HG03469 (cell line): ENCODE measurements at regions not wholly inside any gene's neighbourhood (a gene's known extent, or its start where the extent isn't known, plus 50 kb on each side); places are given as distances from the start of the nearest gene placed in this dataset.

Source experiments
- ATAC-seq: cut with Tn5 transposase; IDR thresholded peaks from one replicate; pipeline ENCODE4 v1.9.1; 2021; ENCODE audit warnings: mild to moderate bottlenecking, moderate library complexity, moderate number of reproducible peaks; ENCODE audit not compliant: unreplicated experiment

- ATAC-seq, result no peak
Measured at GRCh38 chr5:167587772-167588437, 703.5 kb upstream of the WWC1 start.

GRCh38 chr5:167592114-167592513 lies 699.3 kb upstream of the WWC1 start:
- ATAC-seq, result no peak

DNA sequence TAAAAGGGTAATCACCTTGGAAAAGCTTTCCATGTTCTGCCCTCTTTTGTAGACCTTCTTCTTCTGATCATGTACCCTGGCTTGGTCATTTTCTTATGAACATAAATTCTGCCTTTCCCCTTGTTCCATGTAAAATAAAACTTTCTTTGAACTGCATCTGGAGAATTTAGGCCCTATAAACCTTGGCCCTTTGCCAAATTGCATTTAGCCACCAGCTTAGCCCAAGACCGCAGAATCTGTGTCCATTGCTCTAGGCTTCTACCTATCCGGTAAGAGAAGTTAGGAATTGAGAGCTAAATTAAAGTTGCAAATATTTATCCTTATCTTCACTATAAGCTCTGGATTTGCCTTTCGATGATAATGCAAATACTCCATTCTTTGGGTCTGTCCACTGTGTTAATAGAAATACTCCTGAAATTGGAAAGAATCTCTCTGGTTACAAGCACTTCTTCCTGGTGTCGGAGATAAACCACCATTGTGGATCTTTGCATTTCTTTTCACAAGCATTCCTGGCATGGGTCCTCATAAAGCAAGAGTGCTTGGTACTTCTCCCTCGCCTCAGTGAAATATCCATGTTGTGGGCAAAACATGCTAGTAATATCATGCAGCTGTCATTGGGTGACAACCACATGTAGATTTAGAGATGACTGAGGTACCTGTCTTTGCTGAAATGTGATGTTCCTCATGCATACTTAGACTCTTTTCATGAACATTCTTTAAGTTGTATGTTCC lies 698.0 kb upstream of the WWC1 start:
- ATAC-seq, result no peak

DNA sequence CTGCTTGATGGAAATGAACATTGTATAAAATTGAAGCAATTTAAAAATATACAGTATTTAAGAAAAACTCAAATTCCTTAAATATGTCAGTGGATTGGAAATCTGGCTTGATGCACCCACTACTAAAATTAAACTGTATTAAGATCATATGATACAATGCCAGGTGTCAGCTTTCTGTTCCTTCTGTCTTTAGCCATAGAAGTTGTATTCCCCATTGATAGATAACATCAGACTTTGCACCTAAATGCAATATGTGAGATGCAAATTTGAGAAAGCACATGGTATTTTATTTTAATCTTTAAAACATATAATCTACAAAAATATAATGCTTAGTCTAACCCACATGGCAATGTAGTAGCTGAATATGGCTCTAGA lies 697.4 kb upstream of the WWC1 start:
- ATAC-seq, result no peak

DNA sequence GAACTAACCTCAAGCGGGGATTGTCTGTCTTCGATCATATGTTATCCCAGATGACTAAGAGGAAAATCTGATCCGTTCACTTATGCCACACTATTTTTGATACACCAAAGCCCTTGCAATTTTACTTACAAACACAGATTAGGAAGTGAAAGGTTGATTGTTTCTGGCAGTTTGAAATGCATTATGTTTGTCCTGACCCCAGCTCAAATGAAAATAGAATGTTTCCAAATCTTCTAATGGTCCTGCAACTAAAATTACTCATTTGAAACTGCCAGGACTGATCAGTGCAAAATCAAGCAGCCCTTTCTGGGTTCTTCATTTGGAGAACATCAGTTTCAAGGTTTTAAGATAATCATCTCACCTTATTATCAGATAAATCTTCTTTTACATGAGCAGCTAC lies 696.7 kb upstream of the WWC1 start:
- ATAC-seq, result no peak

GRCh38 chr5:167595196-167595595 lies 696.2 kb upstream of the WWC1 start:
- ATAC-seq, result no peak

DNA sequence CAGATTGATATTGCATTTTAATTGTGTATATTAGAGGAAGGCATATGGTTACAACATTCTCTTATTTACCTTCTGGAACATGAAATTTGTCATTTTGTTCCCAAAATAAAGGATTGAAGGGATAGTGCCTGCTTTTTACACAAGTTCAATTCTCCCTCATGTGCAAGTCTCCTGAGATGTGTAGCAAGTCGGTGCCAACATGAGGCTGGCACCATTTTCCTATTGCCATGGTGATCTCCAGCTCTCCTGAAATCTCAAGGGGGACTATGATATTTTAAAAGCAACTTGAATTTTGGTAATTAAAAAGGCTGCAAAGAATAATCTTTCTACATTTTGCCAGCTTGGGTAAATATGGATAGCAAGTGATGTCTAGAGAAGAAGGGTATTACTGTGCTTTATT lies 693.3 kb upstream of the WWC1 start:
- ATAC-seq, result no peak

- ATAC-seq, result no peak
Measured at GRCh38 chr5:167602067-167602466, 689.4 kb upstream of the WWC1 start.

DNA sequence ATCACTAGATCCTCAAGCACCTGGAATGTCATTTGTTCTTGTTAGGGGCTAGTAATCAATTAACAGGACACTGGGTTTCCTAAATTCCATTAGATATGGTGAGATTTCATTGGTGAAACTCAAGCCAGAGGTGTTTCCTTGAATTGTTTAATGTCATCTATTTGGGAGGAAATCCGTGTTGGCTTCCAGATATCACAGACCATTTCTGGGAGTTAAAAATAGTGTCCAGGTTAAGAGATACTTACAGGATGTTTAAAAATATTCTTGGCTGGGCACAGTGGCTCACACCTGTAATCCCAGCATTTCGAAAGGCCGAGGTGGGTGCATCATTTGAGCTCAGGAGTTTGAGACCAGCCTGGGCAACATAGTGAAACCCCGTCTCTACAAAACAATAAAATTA lies 688.3 kb upstream of the WWC1 start:
- ATAC-seq, result no peak

- ATAC-seq, result no peak
Measured at GRCh38 chr5:167608390-167609272, 682.8 kb upstream of the WWC1 start.

DNA sequence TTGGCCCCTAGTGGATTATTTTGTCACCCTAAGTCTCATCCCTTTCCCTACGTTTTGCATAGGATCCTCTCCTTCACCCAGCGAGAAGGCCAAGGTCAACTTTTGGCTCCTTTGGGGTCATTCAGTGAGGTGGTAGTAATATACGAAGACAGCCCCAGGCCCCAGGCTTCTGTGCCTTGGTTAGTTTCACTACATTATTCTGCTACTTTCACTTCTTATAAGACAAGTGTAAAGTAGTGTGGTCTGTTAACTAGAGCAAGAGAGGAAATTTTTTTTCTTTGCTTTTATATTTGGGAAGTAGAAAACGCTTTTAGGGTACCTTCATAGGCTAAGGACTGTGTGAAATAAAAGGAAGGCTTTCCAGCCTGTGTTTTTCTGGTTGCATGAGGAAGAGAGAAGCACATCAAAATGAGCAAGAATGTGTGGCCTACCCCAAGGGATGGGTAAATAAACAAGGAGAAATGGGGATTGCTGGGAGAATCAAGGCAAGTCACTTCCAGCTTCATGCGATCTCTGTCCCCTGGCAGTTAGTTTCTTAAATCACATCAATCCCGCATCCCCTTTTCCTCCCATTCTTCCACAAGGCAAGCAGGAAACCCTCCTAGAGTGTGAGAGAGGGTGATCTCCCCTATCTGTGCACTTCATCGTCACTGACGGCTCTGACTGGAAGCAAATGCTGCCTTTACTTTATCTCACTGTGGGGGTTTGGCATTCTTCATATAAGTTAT lies 677.0 kb upstream of the WWC1 start:
- ATAC-seq, result no peak

DNA sequence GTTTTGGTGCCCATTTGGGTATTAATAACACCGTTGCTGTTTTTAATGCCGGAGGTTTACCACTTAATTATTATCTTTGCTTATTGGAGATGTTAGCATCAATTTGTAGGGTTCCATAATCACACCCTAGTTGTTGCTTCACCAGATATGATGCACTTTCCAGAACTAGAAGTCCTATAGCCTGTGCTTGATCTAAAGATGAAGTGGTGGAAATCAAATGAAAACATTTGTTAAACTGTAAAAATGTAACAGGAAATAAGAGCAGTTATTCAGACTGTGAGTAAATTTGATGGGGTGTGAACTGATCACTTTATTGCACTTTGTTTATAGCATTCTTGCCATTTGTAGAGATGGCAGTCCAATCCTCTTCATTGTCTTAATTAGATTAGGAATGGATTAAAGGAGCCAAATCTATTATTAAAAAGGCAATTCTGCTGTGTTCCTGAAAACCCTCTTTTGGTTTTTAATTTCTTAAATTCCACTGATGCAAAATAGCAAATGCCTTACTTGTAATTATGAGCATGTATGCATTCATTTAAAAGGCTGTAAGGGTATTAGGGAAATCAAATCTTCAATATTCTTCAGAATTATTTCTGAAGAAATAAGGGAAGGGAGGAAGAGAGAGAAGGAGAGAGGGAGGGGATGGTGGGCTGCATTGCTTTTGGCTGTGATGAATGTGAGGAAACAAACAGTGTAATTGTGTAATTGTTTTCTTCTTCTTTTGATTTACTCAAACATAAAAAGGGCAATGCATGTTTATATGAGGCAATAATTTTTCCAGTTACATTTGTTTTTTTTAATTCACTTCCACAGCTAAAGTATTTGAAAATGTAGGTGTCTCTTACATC lies 675.2 kb upstream of the WWC1 start:
- no peak for ATAC-seq

GRCh38 chr5:167623354-167623753 lies 668.1 kb upstream of the WWC1 start:
- ATAC-seq, result no peak

GRCh38 chr5:167624053-167624452 lies 667.4 kb upstream of the WWC1 start:
- no peak for ATAC-seq

DNA sequence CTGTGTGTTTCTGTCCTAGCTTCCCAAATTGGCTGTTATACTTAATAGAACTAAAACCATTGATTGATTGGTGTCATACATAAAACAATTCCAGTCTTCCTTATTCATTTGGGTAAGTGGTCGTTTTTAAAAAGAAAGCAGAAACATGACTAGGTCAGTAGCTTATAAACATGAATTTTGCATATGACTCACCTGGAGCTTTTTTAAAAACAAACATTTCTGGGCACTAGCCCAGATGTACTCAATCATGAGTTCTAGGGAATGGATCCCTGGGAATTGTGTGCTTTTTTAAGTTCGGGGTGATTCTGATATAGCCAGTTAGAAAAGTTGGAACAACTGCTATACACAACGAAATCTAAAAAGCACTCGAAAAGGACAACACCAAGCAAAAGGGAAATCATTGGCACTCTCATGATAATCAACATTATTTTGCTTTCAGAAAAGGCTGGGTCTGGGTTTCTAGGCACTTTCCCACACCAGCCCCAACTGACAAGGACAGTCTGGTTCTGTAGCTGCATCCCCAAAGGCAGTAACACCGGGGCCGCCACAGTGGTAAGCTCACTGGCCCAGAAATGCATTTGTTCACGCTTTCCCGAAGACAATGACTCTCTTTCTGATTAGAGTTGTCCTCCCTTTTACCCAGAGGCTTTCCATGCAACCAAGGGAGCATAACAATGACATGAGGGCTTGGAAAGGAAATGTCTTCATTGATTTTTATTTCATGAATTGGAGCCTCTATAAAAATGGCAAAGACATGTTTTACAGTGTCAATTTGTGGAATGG lies 664.9 kb upstream of the WWC1 start:
- ATAC-seq, result no peak

DNA sequence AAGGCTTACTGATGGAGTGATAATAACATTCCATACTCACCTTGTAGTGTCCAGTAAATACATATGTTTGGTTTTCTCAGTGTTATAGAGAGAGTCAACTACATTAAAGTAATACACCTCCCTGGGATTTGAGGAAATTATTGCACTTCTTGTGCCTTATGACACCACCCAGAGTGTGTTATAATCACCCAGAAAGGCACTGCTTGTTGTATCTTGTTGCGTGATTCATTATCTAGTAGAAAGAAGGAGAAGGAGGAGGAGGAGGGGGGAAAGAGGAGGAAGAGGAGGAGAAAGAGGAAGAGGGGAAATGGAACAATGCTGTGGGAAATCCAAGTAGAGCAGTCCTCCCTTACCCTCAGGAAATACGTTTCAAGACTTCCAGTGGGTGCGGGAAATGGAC lies 661.8 kb upstream of the WWC1 start:
- ATAC-seq, result no peak

GRCh38 chr5:167631191-167631590 lies 660.3 kb upstream of the WWC1 start:
- no peak for ATAC-seq

DNA sequence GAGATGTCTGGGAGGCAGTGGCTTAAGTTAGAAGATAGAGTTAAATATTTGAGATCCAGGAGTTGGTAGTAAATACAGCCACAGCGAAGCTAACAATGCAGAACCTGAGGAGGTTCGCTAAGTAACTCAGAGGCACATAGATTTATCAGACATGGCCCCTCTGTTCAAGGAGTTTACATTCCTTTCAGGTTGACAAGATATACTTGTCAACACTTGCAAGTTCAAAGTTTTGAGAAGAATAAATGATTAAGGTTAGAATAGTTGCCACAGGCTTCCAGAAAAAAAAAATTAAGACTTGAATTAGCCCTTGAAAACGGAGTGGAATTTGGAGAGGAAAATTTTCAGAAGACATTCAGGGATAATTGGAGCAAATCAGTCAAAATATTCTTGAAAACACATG lies 658.3 kb upstream of the WWC1 start:
- ATAC-seq, result no peak

DNA sequence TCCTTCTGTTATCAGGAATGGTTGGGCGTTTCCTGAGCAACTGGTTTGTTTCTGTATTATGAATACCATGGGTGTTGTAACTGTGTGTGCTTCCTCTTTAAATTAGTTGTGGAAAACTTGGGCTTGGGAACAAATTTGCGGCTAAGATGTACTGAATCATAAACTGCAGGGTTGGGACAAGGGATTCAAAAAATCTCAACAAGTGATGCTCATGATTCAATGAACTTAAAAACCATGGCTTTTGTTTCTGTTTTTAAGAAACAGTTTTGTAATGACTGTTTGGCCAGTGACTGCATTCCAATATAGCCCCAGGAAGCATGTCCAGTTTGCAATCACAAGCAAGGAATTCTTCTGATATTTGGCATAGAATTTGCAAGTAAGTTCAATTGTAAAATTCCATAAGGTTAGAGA lies 657.5 kb upstream of the WWC1 start:
- no peak for ATAC-seq
